GM21367 (cell line): ENCODE measurements at regions not wholly inside any gene's neighbourhood (a gene's known extent, or its start where the extent isn't known, plus 50 kb on each side); places are given as distances from the start of the nearest gene placed in this dataset.

Experiments
- ATAC-seq: cut with Tn5 transposase; IDR thresholded peaks from one replicate; pipeline ENCODE4 v1.9.1; 2021; ENCODE audit not compliant: unreplicated experiment

DNA sequence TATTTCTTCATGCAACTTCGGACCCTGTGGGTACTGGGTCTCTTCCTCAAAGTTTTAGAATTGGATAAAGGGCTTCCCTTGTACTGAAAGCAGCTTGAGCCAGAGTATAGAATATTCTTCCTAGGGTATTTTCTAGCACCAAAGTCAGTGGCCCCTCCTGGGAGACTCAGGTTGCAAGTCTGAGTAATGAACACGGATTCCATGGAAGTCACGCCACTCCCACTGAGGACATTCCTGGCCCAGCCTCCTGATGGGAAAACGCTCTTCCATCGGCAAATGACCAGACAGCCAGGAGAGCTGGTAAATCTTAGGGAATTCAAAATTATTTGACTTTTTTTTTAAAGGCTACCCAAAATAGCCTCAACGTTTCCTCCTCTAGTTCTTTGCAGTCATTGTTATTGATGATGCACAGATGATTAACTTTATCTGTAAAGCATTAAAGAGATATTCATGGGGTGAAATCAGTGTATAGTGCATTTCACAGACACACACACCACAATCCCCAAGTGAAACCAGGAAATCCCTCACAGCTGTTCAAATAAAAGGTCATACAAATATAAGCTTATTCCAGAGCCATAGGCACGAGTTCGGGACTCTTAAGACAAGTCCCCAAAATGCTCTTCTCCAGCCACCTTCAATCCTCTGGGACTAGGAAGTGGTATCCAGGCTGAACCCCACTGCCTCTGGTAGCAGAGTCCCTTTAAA is 248.8 kb downstream of the SOD2 start:
- no peak for ATAC-seq

DNA sequence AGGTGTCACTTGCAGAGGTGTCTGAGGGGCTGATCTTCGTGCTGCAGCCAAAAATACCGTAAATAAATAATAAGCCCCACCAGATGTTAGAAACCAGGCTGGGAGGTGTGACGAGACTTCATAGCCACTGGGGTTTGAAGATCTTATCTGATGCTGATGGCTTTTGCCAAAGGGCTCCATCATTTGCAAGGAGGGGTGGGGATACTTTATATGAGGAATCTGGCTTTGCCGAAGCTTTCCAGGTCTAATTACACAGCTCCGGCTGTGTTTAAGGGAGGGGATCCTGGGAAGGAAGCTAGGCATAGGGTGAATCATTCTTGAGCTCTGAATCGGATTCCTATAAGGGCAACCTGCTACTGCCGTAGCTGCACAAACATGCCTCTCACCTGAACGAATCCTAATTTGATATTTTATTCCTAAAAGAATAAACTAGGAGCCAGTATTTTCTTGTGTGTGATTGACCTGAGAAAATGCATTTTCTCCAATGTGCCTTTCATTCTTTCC is 249.6 kb downstream of the SOD2 start:
- no peak for ATAC-seq

DNA sequence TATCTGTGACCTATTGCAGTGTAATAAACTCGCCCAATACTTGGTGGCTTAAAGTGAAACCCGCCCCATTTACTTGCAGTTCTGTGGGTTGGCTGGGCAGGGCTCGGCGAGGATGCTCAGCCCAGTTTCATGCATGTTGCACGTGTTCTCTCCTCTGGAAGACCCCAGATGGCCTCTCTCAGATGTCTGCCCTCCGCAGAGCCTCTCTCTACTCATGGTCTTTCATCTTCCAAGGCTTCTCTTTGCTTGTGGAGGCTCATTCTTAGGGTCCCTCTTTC is 251.4 kb downstream of the SOD2 start:
- no peak for ATAC-seq

DNA sequence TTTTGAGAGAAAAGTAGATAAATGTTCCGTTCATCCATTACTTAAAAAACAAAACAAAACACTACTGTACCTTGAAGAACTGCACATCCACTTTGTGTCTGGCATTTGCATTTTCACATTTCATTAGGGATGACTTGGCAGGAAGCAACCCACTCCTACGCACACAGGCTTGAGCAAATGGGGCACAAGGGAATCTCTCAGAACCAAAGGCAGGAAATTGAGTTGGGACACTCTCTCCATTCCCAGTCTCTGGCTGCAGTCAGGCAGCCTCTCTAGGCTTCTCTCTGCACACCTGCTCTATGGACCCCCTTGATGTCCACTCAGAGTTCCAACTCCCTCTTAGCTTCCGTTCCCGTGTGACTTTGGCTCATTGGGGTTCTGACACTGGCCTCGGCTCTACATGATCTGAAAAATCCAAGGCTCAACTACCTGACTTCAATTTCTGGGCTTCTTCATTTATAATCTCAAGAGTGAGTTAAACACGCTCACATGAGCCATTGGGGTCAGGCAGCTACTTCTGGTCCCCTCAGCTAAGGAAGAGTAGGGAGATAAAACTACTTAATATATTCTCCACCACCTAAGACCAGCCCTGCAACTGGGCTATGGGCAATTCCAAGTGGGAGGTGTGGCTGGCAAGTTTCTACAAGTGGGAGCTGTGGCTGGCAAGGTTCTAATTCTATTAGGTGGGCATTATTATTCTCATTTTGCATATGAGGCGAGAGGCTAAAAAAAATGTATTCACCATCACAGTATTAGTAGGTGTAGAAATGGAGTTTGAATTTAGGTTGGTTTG is 251.9 kb downstream of the SOD2 start:
- ATAC-seq: no peak

DNA sequence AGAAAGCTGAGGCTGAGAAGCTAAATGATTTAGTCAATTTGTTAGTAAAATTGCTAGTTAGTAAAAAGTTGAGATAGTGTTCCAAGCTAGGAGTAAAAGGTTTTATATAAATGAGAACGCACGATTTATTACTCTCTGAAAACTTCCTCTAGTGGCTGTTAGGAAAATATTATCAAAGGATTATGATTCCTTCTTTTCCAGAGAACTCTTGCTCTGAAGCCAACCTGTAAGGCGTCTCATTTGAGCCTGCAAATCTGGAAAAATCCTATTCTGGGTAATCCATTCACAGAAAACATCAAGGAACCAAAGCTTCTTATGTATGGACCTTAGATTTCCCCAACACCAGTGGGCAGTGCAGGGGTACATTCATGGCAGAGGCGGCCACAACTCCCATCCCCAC is 252.7 kb downstream of the SOD2 start:
- ATAC-seq: no peak

DNA sequence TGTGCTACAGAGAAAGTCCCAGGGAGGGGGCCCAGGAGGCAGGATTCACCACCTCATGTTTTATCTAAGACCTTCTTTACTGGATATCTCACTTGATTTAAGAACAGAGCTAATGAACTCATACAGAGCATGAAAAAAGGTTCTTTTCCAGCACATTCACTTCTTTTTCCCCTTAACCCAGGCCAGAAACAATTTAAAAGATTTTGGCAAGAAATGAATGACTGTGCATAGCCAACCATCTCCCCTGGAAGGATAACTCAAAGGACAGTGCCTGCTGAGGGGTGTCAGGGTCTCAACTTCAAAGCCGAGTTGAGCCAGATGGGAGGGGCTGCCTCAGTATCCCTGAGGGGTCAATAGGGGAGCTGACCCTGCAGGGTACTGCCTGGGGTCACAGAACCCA is 253.4 kb downstream of the SOD2 start:
- no peak for ATAC-seq

DNA sequence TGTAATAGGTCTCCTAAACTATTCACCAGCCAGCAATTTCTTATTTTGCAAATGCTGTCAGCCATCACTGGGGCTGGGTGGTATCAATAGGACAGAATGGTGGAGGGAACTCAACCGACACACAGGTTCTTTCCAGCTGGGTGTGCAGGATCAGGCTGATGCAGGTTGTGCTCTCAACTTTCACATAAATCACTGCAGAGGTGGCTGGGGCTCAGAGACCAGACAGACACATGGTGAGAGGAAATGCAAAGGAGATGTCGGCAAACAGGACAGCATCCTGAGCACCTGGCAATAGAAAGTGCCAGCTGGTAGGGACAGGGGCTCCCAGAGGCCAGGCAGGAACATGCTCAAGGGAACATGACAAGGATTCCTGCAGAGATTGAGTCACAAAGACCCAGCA is 254.9 kb downstream of the SOD2 start:
- ATAC-seq: no peak

DNA sequence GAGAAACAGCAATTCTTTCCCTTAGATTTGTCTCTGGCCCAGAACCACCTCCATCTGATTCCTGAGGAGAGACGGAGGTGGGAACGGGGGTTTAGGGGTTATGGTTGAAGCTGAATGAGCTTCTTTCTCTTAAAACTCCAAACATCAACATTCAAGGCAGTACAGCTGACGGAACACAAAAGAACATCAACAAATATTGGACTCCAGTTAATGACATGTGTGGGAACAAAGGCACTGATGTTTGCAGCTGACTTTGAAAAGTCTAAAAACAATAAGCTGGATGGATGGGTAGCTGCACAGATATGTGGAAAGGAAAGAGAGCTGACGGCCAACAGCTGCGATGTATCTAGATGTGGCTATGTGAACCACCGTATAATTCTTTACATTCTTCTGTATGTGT is 256.5 kb downstream of the SOD2 start:
- no peak for ATAC-seq

DNA sequence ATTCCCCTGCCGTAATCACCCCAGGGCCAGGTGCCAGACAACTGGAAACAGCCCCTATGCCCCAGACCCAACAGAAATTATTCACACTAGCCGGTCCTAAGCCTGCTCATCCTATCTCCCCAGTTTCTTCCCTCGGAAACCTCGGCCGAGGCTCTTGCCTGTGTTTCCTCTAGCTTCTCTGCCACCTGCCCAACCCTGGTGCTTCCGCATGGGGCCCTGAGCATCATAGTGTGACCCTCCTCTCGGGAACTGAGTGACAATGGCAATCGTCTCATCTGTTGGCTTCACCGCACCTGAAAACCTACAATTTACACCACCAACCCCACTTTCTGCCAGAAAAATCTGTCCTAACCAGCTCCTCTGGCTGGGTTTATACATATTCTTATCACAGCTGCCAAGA is 257.3 kb downstream of the SOD2 start:
- no peak for ATAC-seq

DNA sequence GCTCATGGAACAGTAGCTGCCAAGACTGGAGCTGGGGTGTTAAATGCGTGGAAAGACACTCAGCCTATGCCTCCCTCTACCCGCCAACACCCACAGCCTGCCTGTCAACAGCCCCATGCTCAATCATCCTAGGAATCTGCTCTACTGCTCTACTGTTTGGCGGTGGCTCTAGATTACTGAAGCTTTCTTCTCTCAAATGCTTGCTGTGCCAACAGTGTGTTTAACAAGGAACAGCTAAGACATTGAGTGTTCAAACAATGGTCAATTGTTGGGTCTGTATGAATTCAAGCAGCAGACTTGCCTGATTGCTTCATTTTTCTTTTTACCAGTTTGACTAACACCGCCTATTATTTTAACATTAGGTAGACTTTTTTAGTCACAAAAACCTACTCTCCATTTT is 258.6 kb downstream of the SOD2 start:
- ATAC-seq: no peak

DNA sequence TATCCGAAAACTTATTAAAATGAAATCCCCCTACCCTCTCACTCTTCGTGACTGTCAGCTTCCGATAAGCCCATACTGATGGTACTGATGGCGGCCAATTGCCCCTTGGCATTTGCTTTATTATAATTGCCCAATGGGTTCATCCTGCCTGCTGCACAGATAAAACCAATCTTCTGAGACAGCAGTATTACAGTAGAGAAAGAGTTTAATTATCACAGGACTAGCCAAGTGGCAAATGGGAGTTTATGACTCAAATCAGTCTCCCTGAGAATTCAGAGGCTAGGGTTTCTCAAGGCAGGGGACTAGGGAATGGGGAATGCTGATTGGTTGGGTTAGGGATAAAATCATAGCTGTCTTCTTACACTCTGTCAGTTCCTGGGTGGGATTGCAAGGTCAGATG is 259.5 kb downstream of the SOD2 start:
- no peak for ATAC-seq

DNA sequence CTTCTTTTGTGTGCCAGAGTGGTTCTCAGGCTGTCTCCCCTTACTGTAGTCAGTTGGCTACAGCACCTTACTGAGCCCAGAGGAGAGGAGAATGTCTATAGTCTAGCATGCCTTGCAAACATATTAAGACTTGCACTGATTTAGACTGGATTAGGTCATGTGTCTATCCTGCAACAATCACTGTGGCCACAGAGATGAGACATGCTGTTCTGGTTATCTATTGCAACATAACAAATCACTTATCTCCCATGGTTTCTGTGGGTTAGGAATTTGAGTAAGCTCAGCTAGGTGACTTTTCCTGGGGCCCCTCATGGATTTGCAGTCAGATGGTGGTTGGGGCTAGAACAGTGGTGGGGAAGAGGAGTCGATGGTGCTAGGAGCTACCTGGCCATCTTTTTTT is 261.3 kb downstream of the SOD2 start:
- no peak for ATAC-seq

DNA sequence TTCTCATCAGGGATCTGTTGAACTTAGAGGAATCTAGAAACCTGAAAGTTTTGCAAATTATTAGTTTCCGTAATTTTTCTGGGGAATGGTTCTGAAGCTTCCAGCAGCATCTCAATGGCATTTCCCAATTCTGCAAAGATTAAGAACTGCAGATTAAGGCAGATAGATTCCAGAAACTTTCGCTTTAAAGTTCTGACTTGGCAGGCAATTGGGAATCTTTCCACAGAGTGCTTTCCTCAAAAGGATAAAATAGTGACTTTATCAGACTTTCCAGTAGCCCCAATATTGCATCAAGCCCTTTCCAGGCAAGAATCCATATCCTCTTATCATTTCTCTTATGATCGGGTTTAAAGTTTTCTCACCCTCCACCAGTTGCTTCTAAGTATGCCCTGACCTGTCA is 261.1 kb downstream of the FNDC1 start:
- ATAC-seq: no peak

DNA sequence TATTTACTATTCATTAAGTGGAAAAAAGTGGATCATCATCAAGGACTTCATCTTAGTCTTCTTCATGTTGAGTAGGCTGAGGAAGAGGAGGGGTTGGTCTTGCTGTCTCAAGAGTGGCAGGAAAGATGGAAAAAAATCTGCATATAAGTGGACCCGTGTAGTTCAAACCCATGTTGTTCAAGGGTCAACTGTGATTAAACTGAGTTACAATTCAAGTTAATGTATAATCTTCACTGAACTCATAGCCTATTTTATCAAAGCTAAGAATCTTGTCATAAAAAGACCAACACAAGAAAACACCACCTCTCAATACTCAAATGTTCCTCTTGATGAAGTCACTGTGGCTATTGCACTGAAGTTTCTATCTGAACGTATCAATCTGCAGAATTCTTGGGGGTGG is 260.2 kb downstream of the FNDC1 start:
- no peak for ATAC-seq

DNA sequence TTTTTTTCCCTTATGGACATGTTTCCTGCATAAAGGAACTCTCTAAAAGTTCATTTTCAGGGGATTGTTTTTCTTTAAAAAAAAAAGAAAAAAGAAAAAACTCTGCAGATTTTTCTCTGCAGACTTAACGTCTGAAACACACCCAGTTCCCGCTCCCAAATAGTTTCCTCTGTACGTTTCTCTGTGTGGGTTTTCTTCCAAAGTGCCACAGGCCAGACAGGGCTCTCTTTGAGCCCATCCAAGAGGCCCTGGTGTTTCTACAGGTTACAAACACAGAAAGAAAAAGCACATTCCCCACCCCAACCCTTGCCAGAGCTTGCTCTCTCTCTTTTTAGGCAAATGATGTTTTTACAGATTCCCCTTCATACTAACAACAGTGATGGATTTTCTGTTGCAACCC is 258.6 kb downstream of the FNDC1 start:
- no peak for ATAC-seq

DNA sequence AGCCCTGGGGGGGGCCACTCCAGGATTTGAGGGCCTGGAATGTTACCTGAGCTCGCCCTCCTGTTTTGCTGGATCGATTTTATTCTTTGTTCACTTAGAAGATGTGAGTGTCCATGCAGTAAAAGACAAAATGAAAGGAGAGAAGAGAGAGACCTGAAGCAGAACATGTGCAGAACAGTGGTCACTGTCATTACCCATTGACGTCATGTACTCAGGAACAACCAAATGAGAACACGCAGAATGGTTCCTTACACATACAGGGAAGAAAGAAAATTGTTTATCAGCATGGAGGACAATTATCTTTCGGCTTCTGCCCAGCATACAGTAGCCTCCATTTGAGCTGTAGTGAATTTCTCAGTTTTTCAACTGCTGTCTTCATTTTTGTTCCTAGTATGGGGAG is 258.1 kb downstream of the FNDC1 start:
- no peak for ATAC-seq

DNA sequence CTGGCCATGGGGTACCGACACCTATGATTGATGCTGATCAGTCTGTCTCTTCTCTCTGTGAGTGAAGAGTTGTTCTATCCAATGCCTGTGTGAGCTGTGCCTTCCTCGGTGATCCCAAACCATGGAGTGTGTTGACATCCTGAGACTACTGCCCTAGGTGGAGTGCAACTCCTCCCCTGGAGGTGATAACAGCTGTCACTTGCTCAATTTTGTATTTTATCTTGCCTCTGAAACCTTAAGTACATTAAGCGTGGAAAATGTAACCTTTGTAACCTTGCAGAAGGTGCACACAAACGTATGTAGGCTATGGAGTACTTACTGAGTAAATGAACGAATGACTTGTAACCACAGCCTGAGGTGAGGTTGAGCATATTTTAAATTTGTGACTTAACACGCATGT is 256.2 kb downstream of the FNDC1 start:
- no peak for ATAC-seq

DNA sequence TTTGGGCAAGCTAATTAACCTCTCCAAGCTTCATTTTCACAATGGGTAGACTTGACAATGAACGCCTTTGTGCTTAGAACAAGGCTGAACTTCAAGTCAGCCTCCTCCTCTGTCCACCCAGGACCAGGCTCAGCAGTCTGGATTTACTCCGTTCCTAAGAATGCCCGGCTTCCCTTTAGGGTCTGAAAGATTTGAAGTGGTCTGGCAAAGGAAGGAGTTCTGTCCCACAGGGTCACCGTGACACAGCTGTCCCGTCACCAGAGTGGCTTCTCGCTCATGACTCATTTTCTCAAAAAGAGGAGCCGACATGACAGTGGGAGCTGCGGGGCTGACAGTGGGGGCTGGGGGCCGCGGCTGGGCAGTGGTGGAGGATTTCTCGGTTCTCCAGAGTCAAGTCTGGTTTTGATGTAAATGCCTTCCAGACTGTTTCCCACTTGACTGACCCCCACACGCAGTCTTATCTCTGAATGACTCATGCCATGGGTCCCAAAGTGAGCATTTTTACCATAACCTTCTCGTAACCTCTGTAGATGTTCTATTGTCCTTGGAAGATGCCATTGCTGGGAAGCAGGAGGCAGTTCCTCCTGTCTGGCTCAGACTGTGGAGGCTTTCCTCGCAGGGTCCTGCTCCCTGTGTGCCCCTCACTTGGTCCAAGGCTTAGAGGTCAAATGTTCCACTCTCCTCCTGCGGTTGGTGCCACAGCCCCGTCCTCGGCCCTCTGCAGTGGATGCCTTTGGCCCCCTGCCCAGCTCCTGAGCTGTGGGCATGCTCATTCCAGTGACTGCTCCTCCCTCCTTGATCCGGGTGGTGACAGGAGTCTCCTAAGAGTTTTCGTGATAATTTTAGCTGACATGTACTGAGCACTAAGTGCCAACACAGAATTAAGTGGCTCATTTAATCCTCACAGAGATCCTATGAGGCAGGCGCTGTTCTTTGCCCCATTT is 253.1 kb downstream of the FNDC1 start:
- ATAC-seq: no peak

DNA sequence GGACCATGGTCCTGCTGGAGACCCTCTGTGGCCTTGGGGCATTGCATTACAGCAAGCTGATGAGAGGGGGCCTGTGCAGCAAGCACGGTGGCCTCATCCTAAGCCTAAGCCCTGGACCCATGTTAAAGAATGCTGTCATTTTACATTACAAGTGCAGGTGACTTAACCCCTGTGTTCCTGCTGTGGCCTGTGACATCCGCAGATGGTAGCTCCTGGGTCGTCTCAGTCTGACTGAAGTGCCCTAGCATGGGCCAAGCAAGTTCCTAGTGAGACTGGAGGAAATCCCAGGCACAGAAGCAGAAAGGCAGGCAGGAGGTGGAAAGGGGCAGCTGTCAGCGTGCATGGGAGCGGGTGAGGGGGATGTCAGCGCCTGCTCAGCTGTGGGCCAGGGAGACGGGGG is 252.4 kb downstream of the FNDC1 start:
- no peak for ATAC-seq

DNA sequence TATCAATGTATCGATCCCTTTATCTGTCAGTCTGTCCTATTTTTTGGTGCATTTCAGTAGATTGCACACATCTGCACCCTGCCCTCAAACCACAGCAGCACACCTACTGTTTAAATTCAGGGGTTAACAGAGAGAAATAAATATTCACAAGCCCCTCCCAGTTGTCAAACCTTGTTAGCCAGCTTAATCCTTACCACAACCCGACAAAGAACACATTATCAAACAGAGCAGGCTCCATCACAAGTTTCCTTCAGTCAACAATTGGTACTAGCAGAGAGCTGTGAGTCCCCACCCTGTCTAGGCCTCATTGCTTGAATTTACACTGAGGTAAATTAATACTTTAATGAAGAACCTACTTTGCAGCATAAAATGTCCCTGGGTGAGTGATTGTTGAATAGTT is 249.8 kb downstream of the FNDC1 start:
- ATAC-seq: no peak

DNA sequence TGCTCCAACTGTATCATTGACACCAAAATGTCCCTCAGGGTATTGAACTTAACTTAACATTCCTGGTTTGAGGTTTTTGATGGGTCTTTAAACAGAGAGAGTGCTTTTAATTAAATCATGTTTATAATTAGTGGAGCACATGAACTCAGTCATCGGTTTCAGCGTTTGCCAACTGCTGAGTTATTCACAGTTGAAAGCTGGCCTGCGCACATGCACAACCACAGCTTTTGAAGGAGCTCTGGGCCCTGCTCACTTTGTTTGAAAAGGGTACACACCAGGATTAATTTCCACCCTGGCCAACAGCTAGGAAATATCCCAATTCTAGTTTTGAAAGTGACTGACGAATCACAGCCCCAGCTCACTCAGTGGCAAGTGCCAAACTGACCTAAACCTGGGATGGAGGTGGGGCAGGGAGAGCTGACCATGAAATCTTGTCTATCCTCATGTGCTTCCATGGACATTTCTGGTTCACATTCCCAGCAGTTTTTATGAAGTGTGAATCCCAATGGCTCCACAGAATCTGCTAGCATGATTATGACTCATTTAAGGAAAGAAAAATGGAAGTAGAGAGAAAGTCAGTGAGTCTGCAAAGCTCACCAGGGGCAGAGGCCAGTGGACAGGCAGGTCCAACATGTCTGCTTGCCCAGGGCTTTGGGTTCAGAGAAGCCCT is 247.8 kb downstream of the FNDC1 start:
- no peak for ATAC-seq
